Kidney epithelial cell (primary cell): ENCODE measurements at regions not wholly inside any gene's neighbourhood (a gene's known extent, or its start where the extent isn't known, plus 50 kb on each side); places are given as distances from the start of the nearest gene placed in this dataset.

Experiments
- DNase-seq: peaks from one replicate; pipeline ENCODE4 v3.0.0-alpha.2; 2010; ENCODE audit warnings: low read depth
- H3K27me3 ChIP-seq: 2 replicates; pipeline ENCODE4 v1.6.0; 2011; ENCODE audit warnings: low read length; ENCODE audit not compliant: control insufficient read depth, insufficient read depth
- H3K36me3 ChIP-seq: 2 replicates; pipeline ENCODE4 v1.5.1; 2011; ENCODE audit warnings: low read length; ENCODE audit not compliant: control insufficient read depth, insufficient read depth
- H3K4me3 ChIP-seq: 2 replicates; pipeline ENCODE4 v1.5.1; 2011; ENCODE audit warnings: low read depth, mild to moderate bottlenecking, control low read depth, low read length
- CTCF ChIP-seq: IDR thresholded peaks from 2 replicates; pipeline ENCODE4 v1.5.1; 2011; ENCODE audit warnings: mild to moderate bottlenecking, moderate library complexity, low read length, control low read depth, inconsistent platforms; ENCODE audit not compliant: insufficient read depth, poor library complexity, severe bottlenecking

GRCh38 chr18:11429876-11430275 lies 179.5 kb upstream of the SLC35G4 start:
- Histone ChIP-seq H3K27me3 (no peaks in the 10 kb centered on the region), H3K36me3 (no peaks in the 10 kb centered on the region)
- no peak for TF ChIP-seq CTCF

GRCh38 chr18:11425211-11425610 lies 184.2 kb upstream of the SLC35G4 start:
- H3K36me3 ChIP-seq: no peaks in the 10 kb centered on the region
- TF ChIP-seq CTCF: no peak
- H3K4me3 ChIP-seq: no peak overlapping the region
- DNase-seq: no peak
- H3K27me3 ChIP-seq: no peaks in the 10 kb centered on the region

More at GRCh38 chr18:11429876-11430275, 179.5 kb upstream of the SLC35G4 start:
- no peak for DNase-seq
- no peak overlapping the region for H3K4me3 ChIP-seq

- H3K4me3 ChIP-seq: no peak overlapping the region
- TF ChIP-seq CTCF: no peak
- no peaks in the 10 kb centered on the region for H3K27me3 ChIP-seq
- no peak for DNase-seq
- no peaks in the 10 kb centered on the region for H3K36me3 ChIP-seq
These were observed 190.1 kb upstream of the SLC35G4 start for GRCh38 chr18:11419338-11419737.

GRCh38 chr18:11412811-11413210 lies 196.6 kb upstream of the SLC35G4 start:
- H3K4me3 ChIP-seq: no peak overlapping the region
- no peak for TF ChIP-seq CTCF
- H3K36me3 ChIP-seq: no peaks in the 10 kb centered on the region
- no peak for DNase-seq
- H3K27me3 ChIP-seq: no peaks in the 10 kb centered on the region

GRCh38 chr18:11411048-11411447 lies 198.3 kb upstream of the SLC35G4 start:
- H3K27me3 ChIP-seq: no peaks in the 10 kb centered on the region
- no peak for DNase-seq
- no peaks in the 10 kb centered on the region for H3K36me3 ChIP-seq
- no peak for TF ChIP-seq CTCF
- H3K4me3 ChIP-seq: no peak overlapping the region

- TF ChIP-seq CTCF: no peak
- Histone ChIP-seq H3K36me3 (no peaks in the 10 kb centered on the region), H3K27me3 (no peaks in the 10 kb centered on the region), H3K4me3 (no peak overlapping the region)
- DNase-seq: no peak
These were observed 200.8 kb upstream of the SLC35G4 start for GRCh38 chr18:11408555-11409065.
